Kidney (tissue), 13 donors: ENCODE measurements at regions not wholly inside any gene's neighbourhood (a gene's known extent, or its start where the extent isn't known, plus 50 kb on each side); places are given as distances from the start of the nearest gene placed in this dataset.

Experiments
- DNase-seq, 5 donors: peaks; one replicate each; pipeline ENCODE4 v3.0.0-alpha.2; 2013 to 2020
- FAIRE-seq: peaks from 2 replicates; lab custom pipeline; 2012; peaks lifted over from hg19 to GRCh38; lab: Jason Lieb, UNC
- H3K27ac ChIP-seq, 2 donors: one replicate each; pipeline ENCODE4 v1.7.0; 2013; ENCODE audit warnings: low read depth in 2 of 2, low read length in 2 of 2, inconsistent platforms in 1 of 2
- H3K27me3 ChIP-seq: one replicate; pipeline ENCODE4 v1.7.1; 2013; ENCODE audit warnings: low read length, inconsistent platforms; ENCODE audit not compliant: control insufficient read depth, insufficient read depth
- H3K36me3 ChIP-seq, 3 donors: one replicate each; pipeline versions ENCODE4 v1.7.0 to v1.7.1; 2013; ENCODE audit warnings: low read length in 3 of 3, control low read depth in 1 of 3, inconsistent platforms in 1 of 3; ENCODE audit not compliant: insufficient read depth in 3 of 3, control insufficient read depth in 2 of 3
- H3K4me1 ChIP-seq, 3 donors: one replicate each; pipeline versions ENCODE4 v1.7.0 to v1.7.1; 2013; ENCODE audit warnings: low read length in 3 of 3, inconsistent platforms in 1 of 3, low read depth in 1 of 3; ENCODE audit not compliant: control insufficient read depth in 2 of 3, insufficient read depth in 2 of 3
- H3K4me3 ChIP-seq, 3 donors: one replicate each; pipeline versions ENCODE4 v1.7.0 to v1.8.1; 2013; ENCODE audit warnings: low read length in 3 of 3, control low read depth in 1 of 3, inconsistent platforms in 1 of 3
- H3K9ac ChIP-seq, 3 donors: one replicate each; pipeline versions ENCODE4 v1.7.0 to v1.7.1; 2013; ENCODE audit warnings: low read length in 3 of 3, control low read depth in 1 of 3, inconsistent platforms in 1 of 3
- H3K9me3 ChIP-seq, 3 donors: one replicate each; pipeline versions ENCODE4 v1.7.0 to v1.7.1; 2013; ENCODE audit warnings: low read length in 3 of 3, control low read depth in 1 of 3, inconsistent platforms in 1 of 3; ENCODE audit not compliant: control insufficient read depth in 2 of 3, insufficient read depth in 1 of 3
- intact Hi-C: fragments of 100-400 bp; cut with DNase I; formaldehyde crosslinking; loops from one replicate; pipeline ENCODE4 v1.11.1; 2022
- TF ChIP-seq, protein P1 (sequence below): IDR thresholded peaks from 3 replicates; pipeline ENCODE4 v1.5.1; 2012; ENCODE audit warnings: mild to moderate bottlenecking, moderate library complexity, borderline replicate concordance; ENCODE audit not compliant: insufficient read depth; ENCODE audit errors: extremely low read depth
- donor health status: control.
- donor health status: control.
- donor health status: control.
- donor health status: control.
- donor health status: control.
- donor health status: DM: yes; HTN: yes; CAD: no.
- donor health status: Normal renal cell carcinoma (clear cell type).

DNA sequence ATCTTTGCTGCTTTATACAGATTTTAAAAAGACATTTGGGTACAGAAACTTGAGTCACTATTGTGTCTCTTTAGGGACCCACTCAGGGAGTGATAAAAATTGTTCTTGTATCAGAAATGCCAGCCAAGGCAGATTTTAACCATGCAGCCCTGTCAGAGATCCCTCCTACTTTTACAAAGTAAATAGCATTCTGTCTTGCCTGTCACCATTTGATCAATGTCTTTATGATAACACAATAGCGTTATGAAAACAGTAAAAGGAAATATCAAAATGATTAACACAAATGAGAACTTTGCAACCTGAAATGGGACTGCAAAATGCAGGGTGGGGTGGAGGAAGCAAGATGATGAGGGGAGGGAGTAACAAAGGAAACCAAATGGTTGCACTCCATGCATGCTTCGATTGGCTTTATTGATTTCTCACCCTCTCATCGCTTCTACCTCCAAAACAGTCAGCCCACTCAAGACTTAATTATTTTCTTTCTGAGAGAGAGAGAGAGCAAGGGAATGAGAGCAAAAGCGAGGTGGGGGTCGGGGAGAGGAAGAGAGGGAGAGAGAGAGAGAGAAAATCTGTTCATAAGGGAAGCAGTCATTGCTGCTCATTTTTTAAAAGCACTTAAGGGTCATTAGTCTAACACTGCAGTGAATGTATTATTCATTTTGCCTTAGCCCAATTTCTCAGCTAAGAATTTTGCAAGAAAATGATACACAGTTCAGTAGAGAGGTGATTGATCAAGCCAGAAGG lies 576.5 kb downstream of the CSNK1G3 start:
- H3K9me3 ChIP-seq: no peaks in the 10 kb centered on the region
- H3K36me3 ChIP-seq: no peaks in the 10 kb centered on the region
- no peak overlapping the region for H3K4me3 ChIP-seq
- no peak overlapping the region for H3K9ac ChIP-seq
- FAIRE-seq (no peak), DNase-seq (no peak)
- H3K27ac ChIP-seq: no peak overlapping the region
- H3K4me1 ChIP-seq: no peaks in the 10 kb centered on the region
- intact Hi-C loops: no loop called here
- TF ChIP-seq, protein P1, sequence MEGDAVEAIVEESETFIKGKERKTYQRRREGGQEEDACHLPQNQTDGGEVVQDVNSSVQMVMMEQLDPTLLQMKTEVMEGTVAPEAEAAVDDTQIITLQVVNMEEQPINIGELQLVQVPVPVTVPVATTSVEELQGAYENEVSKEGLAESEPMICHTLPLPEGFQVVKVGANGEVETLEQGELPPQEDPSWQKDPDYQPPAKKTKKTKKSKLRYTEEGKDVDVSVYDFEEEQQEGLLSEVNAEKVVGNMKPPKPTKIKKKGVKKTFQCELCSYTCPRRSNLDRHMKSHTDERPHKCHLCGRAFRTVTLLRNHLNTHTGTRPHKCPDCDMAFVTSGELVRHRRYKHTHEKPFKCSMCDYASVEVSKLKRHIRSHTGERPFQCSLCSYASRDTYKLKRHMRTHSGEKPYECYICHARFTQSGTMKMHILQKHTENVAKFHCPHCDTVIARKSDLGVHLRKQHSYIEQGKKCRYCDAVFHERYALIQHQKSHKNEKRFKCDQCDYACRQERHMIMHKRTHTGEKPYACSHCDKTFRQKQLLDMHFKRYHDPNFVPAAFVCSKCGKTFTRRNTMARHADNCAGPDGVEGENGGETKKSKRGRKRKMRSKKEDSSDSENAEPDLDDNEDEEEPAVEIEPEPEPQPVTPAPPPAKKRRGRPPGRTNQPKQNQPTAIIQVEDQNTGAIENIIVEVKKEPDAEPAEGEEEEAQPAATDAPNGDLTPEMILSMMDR: no peak
- H3K27me3 ChIP-seq: no peaks in the 10 kb centered on the region

DNA sequence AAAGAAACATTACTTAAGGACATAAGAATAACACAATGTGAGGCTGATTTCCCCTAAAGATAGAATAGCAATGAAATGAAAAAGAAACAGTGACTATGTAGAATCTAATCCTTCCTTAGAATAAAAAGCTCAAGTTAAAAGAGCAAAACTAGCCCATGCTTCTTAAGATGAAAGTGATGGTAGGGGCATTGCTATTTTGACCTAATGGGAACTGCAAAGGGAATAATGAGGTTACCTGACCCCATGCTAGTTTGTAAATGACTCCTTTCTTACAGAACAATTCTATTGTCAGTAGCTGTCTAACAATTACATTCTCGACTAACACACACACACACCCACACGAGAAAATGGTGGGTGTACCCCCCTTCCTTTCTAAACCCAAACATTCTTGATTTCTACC lies 575.8 kb downstream of the CSNK1G3 start:
- H3K4me1 ChIP-seq: no peaks in the 10 kb centered on the region
- no peaks in the 10 kb centered on the region for H3K9me3 ChIP-seq
- no peaks in the 10 kb centered on the region for H3K36me3 ChIP-seq
- H3K4me3 ChIP-seq: no peak overlapping the region
- DNase-seq (no peak), FAIRE-seq (no peak)
- H3K27me3 ChIP-seq: no peaks in the 10 kb centered on the region
- TF ChIP-seq, protein P1: no peak
- H3K27ac ChIP-seq: no peak overlapping the region
- no peak overlapping the region for H3K9ac ChIP-seq
- intact Hi-C loops: no loop called here

DNA sequence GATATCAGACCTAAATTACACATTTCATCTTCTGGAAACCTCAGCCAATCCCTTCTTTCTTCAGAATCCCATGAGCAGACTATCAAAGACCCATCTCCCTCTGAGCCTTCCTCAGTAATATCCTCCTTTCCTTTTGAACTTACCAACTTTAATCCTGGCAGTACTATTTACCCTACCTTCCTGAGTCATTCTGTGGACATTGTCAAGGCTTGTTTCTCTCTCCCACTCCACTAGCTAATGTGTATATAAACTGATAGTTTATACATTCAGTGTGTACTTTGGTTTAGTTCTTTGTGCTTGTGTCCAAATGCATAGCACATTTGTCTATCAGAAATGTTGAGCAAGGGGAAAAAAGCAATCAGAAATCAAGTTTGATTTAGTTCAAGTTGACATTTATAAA lies 568.3 kb downstream of the CSNK1G3 start:
- H3K27ac ChIP-seq: no peak overlapping the region
- H3K4me3 ChIP-seq: no peak overlapping the region
- H3K4me1 ChIP-seq: no peaks in the 10 kb centered on the region
- H3K27me3 ChIP-seq: no peaks in the 10 kb centered on the region
- FAIRE-seq: no peak
- no peaks in the 10 kb centered on the region for H3K36me3 ChIP-seq
- intact Hi-C loops: no loop called here
- no peak overlapping the region for H3K9ac ChIP-seq
- TF ChIP-seq, protein P1: no peak
- no peaks in the 10 kb centered on the region for H3K9me3 ChIP-seq
- DNase-seq: no peak

DNA sequence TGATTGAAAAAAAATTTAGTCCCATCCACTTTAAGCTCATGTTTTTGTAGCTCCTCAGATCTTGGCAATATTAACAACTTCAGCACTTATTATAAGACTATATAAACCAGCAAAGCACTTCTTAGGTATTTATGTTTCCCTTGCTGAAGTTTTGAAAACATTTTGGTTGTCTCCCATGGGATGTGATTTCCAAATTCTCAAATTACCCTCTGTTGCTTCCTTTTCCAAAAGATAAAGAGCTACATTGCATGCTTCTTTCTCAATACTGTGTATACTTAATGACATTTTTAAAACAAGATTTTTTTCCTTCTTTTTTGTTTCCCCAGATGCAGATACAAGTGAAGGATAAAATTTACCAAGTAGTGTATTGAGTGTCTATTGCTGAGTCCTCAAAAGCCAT lies 567.1 kb downstream of the CSNK1G3 start:
- Histone ChIP-seq H3K36me3 (no peaks in the 10 kb centered on the region), H3K9ac (no peak overlapping the region), H3K27me3 (no peaks in the 10 kb centered on the region), H3K9me3 (no peaks in the 10 kb centered on the region), H3K27ac (no peak overlapping the region), H3K4me1 (no peaks in the 10 kb centered on the region), H3K4me3 (no peak overlapping the region)
- no peak for FAIRE-seq
- DNase-seq: no peak
- intact Hi-C loops: no loop called here
- TF ChIP-seq, protein P1: no peak
